B cell (primary cell): ENCODE measurements at regions not wholly inside any gene's neighbourhood (a gene's known extent, or its start where the extent isn't known, plus 50 kb on each side); places are given as distances from the start of the nearest gene placed in this dataset.

ENCODE experiments used
- EZH2 ChIP-seq: IDR thresholded peaks from 2 replicates; pipeline ENCODE4 v1.6.1; 2012; ENCODE audit warnings: borderline replicate concordance, low read depth, mild to moderate bottlenecking, moderate library complexity, low read length; ENCODE audit not compliant: insufficient read depth, poor library complexity, severe bottlenecking
- TF ChIP-seq, protein P1 (sequence below): fragments of 200-600 bp; IDR thresholded peaks from one replicate; pipeline ENCODE4 v1.8.0; 2022; ENCODE audit warnings: antibody characterized with exemption, mild to moderate bottlenecking

DNA sequence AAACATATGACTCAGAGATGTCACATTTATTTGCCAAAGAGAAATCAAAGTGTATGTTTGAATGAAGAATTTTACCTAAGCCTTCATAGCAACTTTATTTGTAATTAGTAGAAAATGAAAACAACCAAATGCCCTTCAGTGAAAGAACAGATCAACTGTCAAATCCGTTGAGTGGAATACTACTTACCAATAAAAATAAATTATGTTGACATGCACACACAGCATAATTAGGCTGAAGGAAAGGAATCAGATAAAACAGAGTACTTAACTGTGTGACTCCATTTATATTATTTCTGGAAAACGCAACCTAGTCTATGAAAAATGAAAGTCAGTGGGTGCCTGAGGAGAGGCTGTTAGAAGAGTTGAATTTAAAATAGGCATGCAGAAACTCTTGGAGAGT lies 1034.6 kb upstream of the PCDH9 start:
- TF ChIP-seq, protein P1, sequence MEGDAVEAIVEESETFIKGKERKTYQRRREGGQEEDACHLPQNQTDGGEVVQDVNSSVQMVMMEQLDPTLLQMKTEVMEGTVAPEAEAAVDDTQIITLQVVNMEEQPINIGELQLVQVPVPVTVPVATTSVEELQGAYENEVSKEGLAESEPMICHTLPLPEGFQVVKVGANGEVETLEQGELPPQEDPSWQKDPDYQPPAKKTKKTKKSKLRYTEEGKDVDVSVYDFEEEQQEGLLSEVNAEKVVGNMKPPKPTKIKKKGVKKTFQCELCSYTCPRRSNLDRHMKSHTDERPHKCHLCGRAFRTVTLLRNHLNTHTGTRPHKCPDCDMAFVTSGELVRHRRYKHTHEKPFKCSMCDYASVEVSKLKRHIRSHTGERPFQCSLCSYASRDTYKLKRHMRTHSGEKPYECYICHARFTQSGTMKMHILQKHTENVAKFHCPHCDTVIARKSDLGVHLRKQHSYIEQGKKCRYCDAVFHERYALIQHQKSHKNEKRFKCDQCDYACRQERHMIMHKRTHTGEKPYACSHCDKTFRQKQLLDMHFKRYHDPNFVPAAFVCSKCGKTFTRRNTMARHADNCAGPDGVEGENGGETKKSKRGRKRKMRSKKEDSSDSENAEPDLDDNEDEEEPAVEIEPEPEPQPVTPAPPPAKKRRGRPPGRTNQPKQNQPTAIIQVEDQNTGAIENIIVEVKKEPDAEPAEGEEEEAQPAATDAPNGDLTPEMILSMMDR = no peak
- no peak for TF ChIP-seq EZH2
